GM18868 (cell line): ENCODE measurements at regions not wholly inside any gene's neighbourhood (a gene's known extent, or its start where the extent isn't known, plus 50 kb on each side); places are given as distances from the start of the nearest gene placed in this dataset.
"Not testable (repeated sequence)": the region's sequence is repeated elsewhere in the genome, so short reads cannot be mapped to it uniquely, and the experiment has no call there.

ENCODE experiments used
- ATAC-seq: cut with Tn5 transposase; IDR thresholded peaks from one replicate; pipeline ENCODE4 v1.9.1; 2021; ENCODE audit warnings: mild to moderate bottlenecking, moderate library complexity; ENCODE audit not compliant: unreplicated experiment

DNA sequence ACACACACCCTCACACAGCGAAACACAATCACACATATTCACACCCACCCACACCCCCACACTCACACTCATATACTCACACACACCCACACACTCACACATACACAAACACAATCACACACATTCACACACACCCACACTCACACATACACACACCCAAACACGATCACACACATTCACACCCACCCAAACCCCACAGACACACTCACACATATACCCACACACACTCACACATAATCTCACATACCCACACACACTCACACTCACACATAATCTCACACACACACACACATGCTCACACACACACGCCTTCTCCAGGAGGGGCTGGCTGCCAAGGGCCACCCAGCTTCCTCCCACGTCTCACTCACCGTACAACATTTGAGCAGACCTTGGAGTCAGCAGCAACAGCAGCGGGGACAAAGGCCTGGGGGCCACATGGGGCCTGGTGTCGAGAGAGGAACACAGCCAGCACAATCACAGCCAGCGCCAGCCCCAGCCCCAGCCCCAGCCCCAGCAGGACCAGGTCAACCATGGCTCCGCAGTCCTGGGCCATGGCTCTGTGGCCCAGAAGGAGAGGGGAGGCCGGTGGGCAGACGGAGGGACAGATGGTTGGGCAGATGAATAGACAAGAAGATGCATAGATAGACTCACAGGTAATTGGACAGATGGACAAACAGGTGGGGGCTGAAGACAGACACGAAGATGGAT, 932.9 kb downstream of the TUBA3C start:
- ATAC-seq: not testable (repeated sequence)

DNA sequence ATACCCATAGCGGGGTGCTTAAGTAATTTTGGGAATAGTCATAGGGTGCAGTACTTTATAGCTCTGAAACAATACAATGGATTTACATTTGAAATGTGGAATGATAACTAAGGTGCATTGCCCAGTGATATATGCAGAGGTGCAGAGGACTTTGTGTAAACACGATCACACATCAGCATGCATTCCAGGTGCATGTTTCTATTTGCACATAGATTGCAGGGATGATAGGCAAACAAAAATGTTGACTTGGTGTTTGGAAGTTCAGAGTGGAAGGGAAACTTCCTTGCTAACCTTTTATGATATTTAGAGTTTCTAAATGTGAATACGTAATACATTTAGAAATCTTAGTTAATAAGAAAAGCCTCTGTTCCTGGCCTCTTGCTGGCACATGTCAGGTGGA, 941.5 kb downstream of the TUBA3C start:
- not testable (repeated sequence) for ATAC-seq

DNA sequence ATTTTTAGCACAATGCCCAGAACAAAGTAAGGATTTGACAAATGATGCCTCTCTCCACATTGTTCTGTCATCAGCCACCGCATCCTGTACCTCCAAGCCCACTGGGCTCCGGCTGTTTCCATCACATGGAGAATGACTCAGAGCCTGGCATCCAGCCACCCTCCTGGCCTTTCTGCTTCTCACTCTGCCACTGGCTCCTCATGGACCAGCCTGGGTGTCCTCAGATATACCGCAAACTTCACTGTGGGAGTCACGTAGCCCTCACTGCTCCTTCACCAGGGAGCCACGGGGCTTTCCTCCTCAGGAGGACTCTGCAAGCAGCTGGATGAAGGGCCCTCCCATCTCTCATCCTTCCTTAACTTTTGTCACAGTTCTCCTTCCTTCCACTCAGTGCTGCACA, 943.0 kb downstream of the TUBA3C start:
- ATAC-seq: not testable (repeated sequence)

GRCh38 chr13:18236528-18236815, 945.2 kb downstream of the TUBA3C start:
- ATAC-seq: no peak

GRCh38 chr13:18235756-18236527, 945.7 kb downstream of the TUBA3C start:
- no peak for ATAC-seq

DNA sequence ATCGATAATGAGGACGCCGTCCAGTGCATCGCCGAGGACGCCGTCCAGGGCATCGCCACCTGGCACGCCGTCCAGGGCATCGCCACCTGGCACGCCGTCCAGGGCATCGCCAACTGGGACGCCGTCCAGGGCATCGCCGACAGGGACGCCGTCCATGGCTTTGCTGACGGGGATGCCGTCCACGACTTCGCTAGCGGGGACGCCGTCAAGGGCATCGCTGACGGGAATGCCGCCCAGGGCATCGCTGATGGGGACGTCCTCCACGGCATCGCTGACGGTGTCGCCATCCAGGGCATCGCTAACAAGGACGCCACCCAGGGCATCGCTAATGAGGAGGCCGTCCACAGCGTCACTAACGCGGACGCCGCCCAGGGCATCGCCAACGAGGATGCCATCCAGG, 946.5 kb downstream of the TUBA3C start:
- ATAC-seq: no peak

DNA sequence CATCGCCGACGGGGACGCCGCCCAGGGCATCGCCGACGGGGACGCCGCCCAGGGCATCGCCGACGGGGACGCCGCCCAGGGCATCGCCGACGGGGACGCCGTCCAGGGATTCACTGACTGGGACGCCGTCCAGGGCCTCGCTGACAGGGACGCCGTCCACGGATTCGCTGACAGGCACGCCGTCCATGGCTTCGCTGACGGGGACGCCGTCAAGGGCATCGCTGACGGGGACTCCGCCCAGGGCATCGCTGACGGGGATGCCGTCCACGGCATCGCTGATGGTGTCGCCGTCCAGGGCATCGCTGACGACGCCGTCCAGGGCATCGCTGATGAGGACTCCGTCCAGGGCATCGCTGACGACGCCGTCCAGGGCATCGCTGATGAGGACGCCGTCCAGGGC, 947.2 kb downstream of the TUBA3C start:
- not testable (repeated sequence) for ATAC-seq

DNA sequence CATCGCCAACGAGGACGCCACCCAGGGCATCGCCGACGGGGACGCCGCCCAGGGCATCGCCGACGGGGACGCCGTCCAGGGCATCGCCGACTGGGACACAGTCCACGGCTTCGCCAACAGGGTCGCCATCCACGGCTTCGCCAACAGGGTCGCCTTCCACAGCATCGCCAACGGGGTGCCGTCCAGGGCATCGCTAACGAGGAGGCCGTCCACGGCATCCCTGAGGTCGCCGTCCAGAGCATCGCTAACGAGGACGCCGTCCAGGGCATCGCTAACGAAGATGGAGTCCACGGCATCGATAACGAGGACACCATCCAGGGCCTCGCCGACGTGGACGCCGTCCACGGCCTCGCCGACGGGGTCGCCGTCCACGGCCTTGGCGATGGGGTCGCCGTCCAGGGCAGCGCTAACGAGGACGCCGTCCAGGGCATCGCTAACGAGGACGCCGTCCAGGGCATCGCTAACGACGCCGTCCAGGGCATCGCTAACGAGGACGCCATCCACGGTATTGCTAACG, 947.8 kb downstream of the TUBA3C start:
- no peak for ATAC-seq

DNA sequence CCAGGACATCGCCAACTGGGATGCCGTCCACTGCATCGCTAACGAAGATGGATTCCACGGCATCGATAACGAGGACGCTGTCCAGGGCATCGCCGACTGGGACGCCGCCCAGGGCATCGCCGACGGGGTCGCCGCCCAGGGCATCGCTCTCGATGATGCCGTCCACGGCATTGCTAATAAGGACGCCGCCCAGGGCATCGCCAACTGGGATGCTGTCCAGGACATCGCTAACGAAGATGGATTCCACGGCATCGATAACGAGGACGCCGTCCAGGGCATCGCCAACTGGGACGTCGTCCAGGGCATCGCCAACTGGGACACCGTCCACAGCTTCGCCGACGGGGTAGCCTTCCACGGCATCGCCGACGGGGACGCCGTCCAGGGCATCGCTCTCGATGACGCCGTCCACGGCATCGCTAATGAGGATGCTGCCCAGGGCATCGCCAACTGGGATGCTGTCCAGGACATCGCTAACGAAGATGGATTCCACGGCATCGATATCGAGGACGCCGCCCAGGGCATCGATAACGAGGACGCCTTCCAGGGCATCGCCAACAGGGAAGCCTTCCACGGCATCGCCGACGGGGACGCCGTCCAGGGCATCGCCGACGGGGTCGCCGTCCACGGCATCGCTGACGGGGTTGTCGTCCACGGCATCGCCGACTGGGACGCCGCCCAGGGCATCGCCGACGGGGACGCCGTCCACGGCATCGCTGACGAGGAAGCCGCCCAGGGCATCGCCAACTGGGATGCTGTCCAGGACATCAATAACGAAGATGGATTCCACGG, 948.4 kb downstream of the TUBA3C start:
- ATAC-seq: no peak

- ATAC-seq: no peak
Measured at GRCh38 chr13:18232298-18232993, 949.2 kb downstream of the TUBA3C start.

- not testable (repeated sequence) for ATAC-seq
Measured at GRCh38 chr13:18224411-18224810, 957.2 kb downstream of the TUBA3C start.

GRCh38 chr13:18214689-18215088, 966.9 kb downstream of the TUBA3C start:
- peak; percentile 27 for ATAC-seq

- not testable (repeated sequence) for ATAC-seq
Measured at GRCh38 chr13:18213511-18213910, 968.1 kb downstream of the TUBA3C start.

- ATAC-seq: peak; percentile 30
Measured at GRCh38 chr13:18212873-18213272, 968.8 kb downstream of the TUBA3C start.

DNA sequence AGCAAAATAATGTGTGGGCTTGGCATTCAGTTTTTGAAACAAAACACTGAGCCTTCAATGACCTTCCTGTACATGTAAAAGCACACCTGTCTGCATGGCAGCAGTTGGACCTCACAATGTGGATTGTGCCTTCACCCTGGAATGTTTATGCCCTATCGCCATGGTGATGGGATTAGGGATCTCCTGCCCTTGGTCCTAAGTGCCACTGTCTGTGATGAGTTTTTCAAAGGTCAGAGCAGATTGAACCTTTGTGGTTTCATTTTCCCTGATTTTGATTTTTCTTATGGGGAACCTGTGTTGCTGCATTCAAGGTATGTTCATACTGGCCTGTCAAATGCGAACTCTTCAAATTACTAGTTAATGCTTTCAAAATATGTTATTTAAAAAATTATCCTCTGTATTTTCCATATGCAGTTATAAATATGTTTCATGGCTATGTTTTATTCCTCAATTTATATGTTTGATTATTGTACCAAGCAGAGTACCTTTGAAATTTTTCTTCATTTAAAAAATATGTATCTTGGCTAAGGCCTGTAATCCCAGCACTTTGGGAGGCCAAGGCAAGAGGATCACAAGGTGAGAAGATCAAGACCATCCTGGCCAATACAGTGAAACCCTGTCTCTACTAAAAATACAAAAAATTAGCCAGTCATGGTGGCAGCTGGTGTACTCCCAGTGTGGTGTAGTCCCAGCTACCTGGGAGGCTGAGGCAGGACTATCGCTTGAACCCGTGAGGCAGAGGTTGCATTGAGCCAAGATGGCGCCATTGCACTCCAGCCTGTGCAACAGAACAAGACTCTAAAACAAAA, 969.7 kb downstream of the TUBA3C start:
- peak; percentile 90 for ATAC-seq

DNA sequence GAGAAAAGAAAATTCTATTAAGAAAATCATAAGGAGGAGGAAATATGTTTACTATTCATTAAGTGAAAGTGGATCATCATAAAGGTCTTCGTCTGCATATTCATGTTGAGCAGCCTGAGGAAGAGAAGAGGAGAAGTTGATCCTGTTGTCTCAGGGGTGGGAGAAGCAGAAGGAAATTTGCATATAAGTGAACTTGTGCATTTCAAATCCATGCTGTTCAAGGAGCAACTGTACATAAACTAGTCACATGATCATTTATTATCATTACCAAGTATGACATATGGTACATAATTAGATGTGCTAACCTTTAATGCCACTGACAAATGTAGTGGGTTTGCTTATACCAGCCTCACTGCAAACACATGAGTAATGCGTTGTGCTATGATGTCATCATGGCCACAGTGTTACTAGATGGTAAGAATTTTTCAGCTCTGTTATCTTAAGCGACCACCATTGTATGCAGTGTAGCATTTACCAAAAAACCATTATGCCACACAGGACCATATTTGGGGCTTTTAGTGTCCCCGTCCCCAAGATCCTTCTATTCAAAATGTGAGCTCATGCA, 976.9 kb downstream of the TUBA3C start:
- not testable (repeated sequence) for ATAC-seq

DNA sequence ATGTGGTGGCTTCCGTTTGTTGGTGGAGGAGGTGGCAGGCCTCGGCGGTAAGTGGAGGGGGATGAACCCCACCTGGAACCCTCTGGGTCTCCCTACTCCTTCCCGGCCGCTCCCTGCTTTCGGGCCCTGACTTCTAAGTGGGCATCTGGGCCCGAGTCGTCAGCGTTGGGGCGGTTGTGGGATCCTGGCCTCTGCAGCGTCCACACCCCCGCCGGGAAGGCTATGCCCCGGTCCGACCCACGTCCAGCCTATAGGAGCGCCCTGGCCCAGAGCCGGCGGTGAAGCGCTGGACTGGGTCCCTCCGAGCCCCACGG, 986.3 kb downstream of the TUBA3C start:
- ATAC-seq: not testable (repeated sequence)

GRCh38 chr13:18194631-18195364, 986.8 kb downstream of the TUBA3C start:
- ATAC-seq: not testable (repeated sequence)

GRCh38 chr13:18194104-18194503, 987.5 kb downstream of the TUBA3C start:
- ATAC-seq: not testable (repeated sequence)
